ENCODE measurements at regions not wholly inside any gene's neighbourhood (a gene's known extent, or its start where the extent isn't known, plus 50 kb on each side); places are given as distances from the start of the nearest gene placed in this dataset.

- DNase-seq (ENCODE audit: insufficient read length, low spot score, missing footprints) = no peak
- Histone ChIP-seq H3K36me3 (ENCODE audit: insufficient read depth, low read length) (no peaks in the 10 kb centered on the region), H2AFZ (ENCODE audit: low read length) (no peak overlapping the region), H4K20me1 (ENCODE audit: insufficient read depth, low read length) (no peaks in the 10 kb centered on the region), H3K79me2 (ENCODE audit: insufficient read depth, low read length) (no peaks in the 10 kb centered on the region), H3K27me3 (ENCODE audit: insufficient read depth, low read length) (no peaks in the 10 kb centered on the region), H3K4me1 (ENCODE audit: insufficient read depth, low read length) (peaks cover 8% of the 10 kb centered on the region), H3K9me3 (ENCODE audit: low read depth, low read length) (peaks cover 3% of the 10 kb centered on the region), H3K4me2 (ENCODE audit: insufficient read depth, low read length) (no peak overlapping the region), H3K4me3 (ENCODE audit: insufficient read depth, low read length) (no peak overlapping the region), H3K27ac (ENCODE audit: low read depth, low read length) (no peak overlapping the region)
- no peak for TF ChIP-seq CTCF (IDR thresholded peaks at IDR 0.05; ENCODE audit: extremely low read depth, low read depth, low read length)
These were observed 159.2 kb upstream of the CPEB2 start for GRCh38 chr4:14842964-14843630.

GRCh38 chr4:14844061-14844460 is 158.2 kb upstream of the CPEB2 start:
- no peak for TF ChIP-seq CTCF (IDR thresholded peaks at IDR 0.05; ENCODE audit: extremely low read depth, low read depth, low read length)
- peaks cover 8% of the 10 kb centered on the region for H3K4me1 ChIP-seq (ENCODE audit: insufficient read depth, low read length)

GRCh38 chr4:14848229-14848628 is 154.1 kb upstream of the CPEB2 start:
- Histone ChIP-seq H3K27ac (ENCODE audit: low read depth, low read length) (no peak overlapping the region), H3K27me3 (ENCODE audit: insufficient read depth, low read length) (no peaks in the 10 kb centered on the region), H3K79me2 (ENCODE audit: insufficient read depth, low read length) (no peaks in the 10 kb centered on the region), H4K20me1 (ENCODE audit: insufficient read depth, low read length) (no peaks in the 10 kb centered on the region), H3K4me1 (ENCODE audit: insufficient read depth, low read length) (peaks cover 2% of the 10 kb centered on the region), H3K9me3 (ENCODE audit: low read depth, low read length) (peaks cover 3% of the 10 kb centered on the region), H3K4me3 (ENCODE audit: insufficient read depth, low read length) (no peak overlapping the region), H2AFZ (ENCODE audit: low read length) (no peak overlapping the region), H3K36me3 (ENCODE audit: insufficient read depth, low read length) (no peaks in the 10 kb centered on the region), H3K4me2 (ENCODE audit: insufficient read depth, low read length) (no peak overlapping the region)
- TF ChIP-seq CTCF (IDR thresholded peaks at IDR 0.05; ENCODE audit: extremely low read depth, low read depth, low read length) = no peak
- no peak for DNase-seq (ENCODE audit: insufficient read length, low spot score, missing footprints)

More at GRCh38 chr4:14844061-14844460, 158.2 kb upstream of the CPEB2 start:
- DNase-seq (ENCODE audit: insufficient read length, low spot score, missing footprints) = no peak
- Histone ChIP-seq H3K27me3 (ENCODE audit: insufficient read depth, low read length) (no peaks in the 10 kb centered on the region), H2AFZ (ENCODE audit: low read length) (no peak overlapping the region), H3K79me2 (ENCODE audit: insufficient read depth, low read length) (no peaks in the 10 kb centered on the region), H4K20me1 (ENCODE audit: insufficient read depth, low read length) (no peaks in the 10 kb centered on the region), H3K27ac (ENCODE audit: low read depth, low read length) (no peak overlapping the region), H3K4me2 (ENCODE audit: insufficient read depth, low read length) (no peak overlapping the region), H3K9me3 (ENCODE audit: low read depth, low read length) (peaks cover 3% of the 10 kb centered on the region), H3K4me3 (ENCODE audit: insufficient read depth, low read length) (no peak overlapping the region), H3K36me3 (ENCODE audit: insufficient read depth, low read length) (no peaks in the 10 kb centered on the region)

- Histone ChIP-seq H2AFZ (ENCODE audit: low read length) (no peak overlapping the region), H3K27me3 (ENCODE audit: insufficient read depth, low read length) (no peaks in the 10 kb centered on the region), H4K20me1 (ENCODE audit: insufficient read depth, low read length) (no peaks in the 10 kb centered on the region), H3K4me3 (ENCODE audit: insufficient read depth, low read length) (no peak overlapping the region), H3K79me2 (ENCODE audit: insufficient read depth, low read length) (no peaks in the 10 kb centered on the region), H3K9me3 (ENCODE audit: low read depth, low read length) (no peaks in the 10 kb centered on the region), H3K4me2 (ENCODE audit: insufficient read depth, low read length) (no peak overlapping the region), H3K36me3 (ENCODE audit: insufficient read depth, low read length) (no peaks in the 10 kb centered on the region), H3K27ac (ENCODE audit: low read depth, low read length) (no peak overlapping the region), H3K4me1 (ENCODE audit: insufficient read depth, low read length) (peaks cover 14% of the 10 kb centered on the region)
- TF ChIP-seq CTCF (IDR thresholded peaks at IDR 0.05; ENCODE audit: extremely low read depth, low read depth, low read length) = no peak
- no peak for DNase-seq (ENCODE audit: insufficient read length, low spot score, missing footprints)
These were observed 151.7 kb upstream of the CPEB2 start for GRCh38 chr4:14850455-14851097.
